Progenitor cell of endocrine pancreas (in vitro differentiated cells): ENCODE measurements at regions not wholly inside any gene's neighbourhood (a gene's known extent, or its start where the extent isn't known, plus 50 kb on each side); places are given as distances from the start of the nearest gene placed in this dataset.

Experiments used
- DNase-seq: peaks from one replicate; pipeline ENCODE4 v3.0.0; 2021; ENCODE audit warnings: low spot score; ENCODE audit not compliant: unreplicated experiment
- H3K27ac Mint-ChIP-seq: 2 replicates; pipeline ENCODE4 v1.8.0; 2021; ENCODE audit warnings: mild to moderate bottlenecking, moderate library complexity, mixed read lengths
- H3K27me3 Mint-ChIP-seq: 2 replicates; pipeline ENCODE4 v1.8.0; 2021; ENCODE audit warnings: mixed read lengths
- H3K36me3 Mint-ChIP-seq: 2 replicates; pipeline ENCODE4 v1.8.0; 2022; ENCODE audit warnings: mixed read lengths; ENCODE audit not compliant: insufficient read depth
- H3K4me1 Mint-ChIP-seq: 2 replicates; pipeline ENCODE4 v1.8.0; 2021; ENCODE audit warnings: low read depth, mixed read lengths
- H3K4me3 Mint-ChIP-seq: 2 replicates; pipeline ENCODE4 v1.8.0; 2021; ENCODE audit warnings: low read depth, mild to moderate bottlenecking, moderate library complexity, mixed read lengths
- H3K9me3 Mint-ChIP-seq: 2 replicates; pipeline ENCODE4 v1.8.0; 2021; ENCODE audit warnings: low read depth, mixed read lengths
- TF ChIP-seq, protein P1 (sequence below): fragments of 200-600 bp; sonication (generic); IDR thresholded peaks from one replicate; pipeline ENCODE4 v1.5.0; 2021; ENCODE audit warnings: antibody characterized with exemption, mild to moderate bottlenecking; ENCODE audit not compliant: unreplicated experiment

DNA sequence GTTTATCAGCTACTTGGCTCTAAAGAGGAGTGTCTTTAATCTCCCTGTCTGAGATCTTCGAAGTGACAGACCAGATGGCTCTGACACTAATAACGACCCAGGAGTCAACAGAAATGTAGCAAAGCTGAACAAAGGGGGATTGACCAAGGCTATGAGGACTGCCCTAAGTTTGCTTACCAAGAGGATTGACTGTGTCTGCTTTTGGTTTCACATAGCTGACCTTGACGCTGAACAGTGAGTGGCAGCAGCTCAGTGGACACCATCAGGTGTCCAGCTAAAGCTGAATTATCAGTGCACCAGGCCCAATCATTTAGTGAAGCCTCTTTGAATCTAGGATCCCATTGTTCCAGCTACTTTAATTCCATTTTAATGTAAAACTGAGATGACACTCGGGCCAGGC is 262.6 kb downstream of the COX7C start:
- Mint-ChIP-seq H3K27me3 (no peaks in the 10 kb centered on the region), H3K4me1 (peaks cover 14% of the 10 kb centered on the region), H3K9me3 (no peaks in the 10 kb centered on the region), H3K27ac (no peak overlapping the region), H3K36me3 (no peaks in the 10 kb centered on the region), H3K4me3 (no peak overlapping the region)
- no peak for DNase-seq
- TF ChIP-seq, protein P1, sequence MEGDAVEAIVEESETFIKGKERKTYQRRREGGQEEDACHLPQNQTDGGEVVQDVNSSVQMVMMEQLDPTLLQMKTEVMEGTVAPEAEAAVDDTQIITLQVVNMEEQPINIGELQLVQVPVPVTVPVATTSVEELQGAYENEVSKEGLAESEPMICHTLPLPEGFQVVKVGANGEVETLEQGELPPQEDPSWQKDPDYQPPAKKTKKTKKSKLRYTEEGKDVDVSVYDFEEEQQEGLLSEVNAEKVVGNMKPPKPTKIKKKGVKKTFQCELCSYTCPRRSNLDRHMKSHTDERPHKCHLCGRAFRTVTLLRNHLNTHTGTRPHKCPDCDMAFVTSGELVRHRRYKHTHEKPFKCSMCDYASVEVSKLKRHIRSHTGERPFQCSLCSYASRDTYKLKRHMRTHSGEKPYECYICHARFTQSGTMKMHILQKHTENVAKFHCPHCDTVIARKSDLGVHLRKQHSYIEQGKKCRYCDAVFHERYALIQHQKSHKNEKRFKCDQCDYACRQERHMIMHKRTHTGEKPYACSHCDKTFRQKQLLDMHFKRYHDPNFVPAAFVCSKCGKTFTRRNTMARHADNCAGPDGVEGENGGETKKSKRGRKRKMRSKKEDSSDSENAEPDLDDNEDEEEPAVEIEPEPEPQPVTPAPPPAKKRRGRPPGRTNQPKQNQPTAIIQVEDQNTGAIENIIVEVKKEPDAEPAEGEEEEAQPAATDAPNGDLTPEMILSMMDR: no peak

DNA sequence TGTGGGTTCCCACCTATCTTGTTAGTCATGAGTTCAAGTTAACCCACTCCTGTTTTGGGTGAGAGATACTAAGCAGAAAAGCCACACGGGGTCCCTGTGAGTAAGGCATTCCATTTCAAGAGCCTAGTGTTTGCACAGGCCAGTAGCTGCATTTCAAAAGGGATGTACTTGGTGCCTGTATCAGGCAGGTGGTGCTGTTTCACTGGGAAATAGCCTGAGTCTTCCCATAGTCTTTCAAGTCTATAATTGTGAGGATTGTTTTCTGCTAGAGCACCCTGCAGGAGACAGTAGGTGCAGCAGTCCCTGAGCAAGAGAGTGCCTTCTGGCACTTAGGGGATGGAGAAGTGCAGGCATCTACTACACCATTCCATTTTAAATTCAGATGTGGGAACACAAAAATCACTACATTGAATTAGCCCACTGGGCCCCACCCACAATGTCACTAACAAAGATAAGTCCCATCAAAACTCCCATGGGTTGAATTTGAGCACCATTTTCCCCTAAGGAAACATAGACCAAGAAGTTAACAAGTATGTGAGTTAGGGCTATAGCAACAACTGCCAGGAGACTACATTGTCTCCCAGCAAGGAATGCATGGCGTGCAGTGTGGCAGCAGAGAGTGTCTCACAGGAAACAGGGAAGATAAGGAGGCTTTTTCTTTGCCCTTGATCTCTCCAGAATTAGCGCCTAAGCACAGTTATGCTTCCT is 263.2 kb downstream of the COX7C start:
- Mint-ChIP-seq H3K36me3 (no peaks in the 10 kb centered on the region), H3K4me3 (no peak overlapping the region), H3K27ac (no peak overlapping the region), H3K9me3 (no peaks in the 10 kb centered on the region), H3K27me3 (no peaks in the 10 kb centered on the region), H3K4me1 (peaks cover 18% of the 10 kb centered on the region)
- peak; percentile 23 for DNase-seq
- TF ChIP-seq, protein P1: peak; percentile 83

DNA sequence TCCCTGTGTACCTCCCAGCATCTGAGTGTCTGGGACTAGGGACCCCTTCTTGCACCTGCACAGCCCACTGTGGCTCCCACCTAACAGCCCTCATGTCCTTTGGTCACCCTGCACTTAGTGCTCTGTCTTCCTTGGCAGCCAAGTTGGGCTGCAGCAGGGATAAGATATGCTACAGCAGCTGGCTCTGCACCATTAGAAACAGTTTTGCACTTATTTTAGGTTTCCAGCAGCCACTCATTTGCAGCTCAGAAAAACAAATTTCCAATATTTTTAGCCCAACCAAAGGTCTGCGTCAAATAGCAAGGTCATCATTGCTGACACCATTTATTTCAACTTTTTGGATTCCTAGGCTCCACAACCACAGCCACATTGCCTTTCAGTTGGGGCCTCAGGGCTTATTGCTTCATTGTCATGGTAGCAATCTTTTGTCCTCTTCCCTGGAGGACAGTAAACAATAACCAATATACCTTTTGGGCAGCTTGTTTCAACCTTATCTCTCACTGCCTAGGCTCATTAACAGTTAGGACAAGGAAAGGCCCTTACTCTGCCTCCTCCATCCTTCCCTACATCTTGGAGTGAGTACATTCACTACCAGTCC is 263.9 kb downstream of the COX7C start:
- TF ChIP-seq, protein P1: no peak
- no peaks in the 10 kb centered on the region for H3K36me3 Mint-ChIP-seq
- no peaks in the 10 kb centered on the region for H3K9me3 Mint-ChIP-seq
- H3K27me3 Mint-ChIP-seq: no peaks in the 10 kb centered on the region
- H3K27ac Mint-ChIP-seq: no peak overlapping the region
- no peak for DNase-seq
- no peak overlapping the region for H3K4me3 Mint-ChIP-seq
- H3K4me1 Mint-ChIP-seq: peaks cover 22% of the 10 kb centered on the region

DNA sequence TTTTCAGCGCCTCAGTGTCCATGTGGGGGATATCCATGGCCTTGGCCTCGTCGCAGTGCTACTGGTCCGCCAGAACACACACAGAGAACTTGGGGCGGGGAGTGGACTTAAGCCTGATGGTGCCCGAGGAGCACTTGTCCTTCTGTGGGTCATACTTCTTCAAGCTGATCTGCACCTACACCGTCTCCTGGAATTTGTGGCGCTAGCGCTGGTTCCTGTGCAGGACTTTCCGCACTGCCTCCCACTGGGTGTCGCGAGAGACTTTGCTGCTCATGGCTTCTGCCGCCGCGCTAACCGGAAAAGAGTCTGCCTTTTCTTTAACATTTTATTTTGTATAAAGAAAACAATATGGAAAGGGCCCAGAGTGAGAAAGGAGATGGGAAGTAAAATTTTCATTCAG is 266.9 kb downstream of the COX7C start:
- Mint-ChIP-seq H3K4me3 (no peak overlapping the region), H3K9me3 (no peaks in the 10 kb centered on the region), H3K36me3 (no peaks in the 10 kb centered on the region), H3K27me3 (no peaks in the 10 kb centered on the region), H3K4me1 (peaks cover 12% of the 10 kb centered on the region), H3K27ac (no peak overlapping the region)
- TF ChIP-seq, protein P1: no peak
- DNase-seq: no peak

DNA sequence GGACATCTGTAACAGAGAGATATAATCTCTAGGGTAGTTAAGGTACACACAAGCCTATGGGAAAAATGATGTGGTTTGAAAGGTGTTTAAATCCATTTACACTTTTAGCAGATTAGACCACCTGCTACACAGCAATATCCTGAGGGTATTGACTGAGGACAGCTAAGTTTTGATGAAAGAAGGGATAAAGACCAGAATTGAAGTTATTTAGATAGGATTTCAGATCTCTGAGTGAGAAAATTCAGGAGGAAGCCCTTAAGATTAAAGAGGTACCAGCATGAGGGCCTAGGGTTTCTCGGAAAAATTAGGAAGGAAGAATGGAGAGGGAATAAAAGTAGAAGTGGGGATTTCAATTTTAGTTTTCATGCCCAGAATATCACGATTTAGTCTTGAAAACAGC is 267.3 kb downstream of the COX7C start:
- Mint-ChIP-seq H3K27ac (no peak overlapping the region), H3K4me1 (peaks cover 12% of the 10 kb centered on the region), H3K4me3 (no peak overlapping the region), H3K9me3 (no peaks in the 10 kb centered on the region), H3K36me3 (no peaks in the 10 kb centered on the region), H3K27me3 (no peaks in the 10 kb centered on the region)
- TF ChIP-seq, protein P1: no peak
- DNase-seq: no peak
